ENCODE measurements at regions not wholly inside any gene's neighbourhood (a gene's known extent, or its start where the extent isn't known, plus 50 kb on each side); places are given as distances from the start of the nearest gene placed in this dataset.
"Not testable (repeated sequence)": the region's sequence is repeated elsewhere in the genome, so short reads cannot be mapped to it uniquely, and the experiment has no call there.

- no peak for DNase-seq (ENCODE audit: low read depth in 2 of 2)
Measured at GRCh38 chr11:25758145-25758661, 573.7 kb upstream of the ANO3 start.

- DNase-seq (ENCODE audit: low read depth in 2 of 2) = no peak
Measured at GRCh38 chr11:25766332-25767015, 565.5 kb upstream of the ANO3 start.

- DNase-seq (ENCODE audit: low read depth in 2 of 2) = no peak
Measured at GRCh38 chr11:25769287-25769686, 562.6 kb upstream of the ANO3 start.

- DNase-seq (ENCODE audit: low read depth in 2 of 2) = no peak
Measured at GRCh38 chr11:25771605-25772004, 560.3 kb upstream of the ANO3 start.

GRCh38 chr11:25775603-25776002 lies 556.3 kb upstream of the ANO3 start:
- no peak for DNase-seq (ENCODE audit: low read depth in 2 of 2)

GRCh38 chr11:25776238-25776637 lies 555.7 kb upstream of the ANO3 start:
- DNase-seq (ENCODE audit: low read depth in 2 of 2) = no peak

- no peak for DNase-seq (ENCODE audit: low read depth in 2 of 2)
Measured at GRCh38 chr11:25777343-25777742, 554.6 kb upstream of the ANO3 start.

GRCh38 chr11:25779033-25779432 lies 552.9 kb upstream of the ANO3 start:
- no peak for DNase-seq (ENCODE audit: low read depth in 2 of 2)

GRCh38 chr11:25787416-25787815 lies 544.5 kb upstream of the ANO3 start:
- DNase-seq (ENCODE audit: low read depth in 2 of 2) = no peak

GRCh38 chr11:25790396-25790795 lies 541.5 kb upstream of the ANO3 start:
- no peak for DNase-seq (ENCODE audit: low read depth in 2 of 2)

GRCh38 chr11:25793637-25794036 lies 538.3 kb upstream of the ANO3 start:
- no peak for DNase-seq (ENCODE audit: low read depth in 2 of 2)

GRCh38 chr11:25794804-25795203 lies 537.1 kb upstream of the ANO3 start:
- DNase-seq (ENCODE audit: low read depth in 2 of 2) = no peak

GRCh38 chr11:25816411-25816810 lies 515.5 kb upstream of the ANO3 start:
- no peak for DNase-seq (ENCODE audit: low read depth in 2 of 2)

- DNase-seq (ENCODE audit: low read depth in 2 of 2) = no peak
Measured at GRCh38 chr11:25824688-25825087, 507.2 kb upstream of the ANO3 start.

GRCh38 chr11:25831485-25831884 lies 500.4 kb upstream of the ANO3 start:
- not testable (repeated sequence) for DNase-seq (ENCODE audit: low read depth in 2 of 2)

- DNase-seq (ENCODE audit: low read depth in 2 of 2) = no peak
Measured at GRCh38 chr11:25838918-25839625, 492.9 kb upstream of the ANO3 start.

- no peak for DNase-seq (ENCODE audit: low read depth in 2 of 2)
Measured at GRCh38 chr11:25844811-25845210, 487.1 kb upstream of the ANO3 start.

GRCh38 chr11:25855916-25856315 lies 476.0 kb upstream of the ANO3 start:
- no peak for DNase-seq (ENCODE audit: low read depth in 2 of 2)

GRCh38 chr11:25859776-25860175 lies 472.2 kb upstream of the ANO3 start:
- no peak for DNase-seq (ENCODE audit: low read depth in 2 of 2)

- no peak for DNase-seq (ENCODE audit: low read depth in 2 of 2)
Measured at GRCh38 chr11:25860677-25861450, 471.1 kb upstream of the ANO3 start.

- DNase-seq (ENCODE audit: low read depth in 2 of 2) = no peak
Measured at GRCh38 chr11:25862159-25862558, 469.8 kb upstream of the ANO3 start.

GRCh38 chr11:25863986-25864385 lies 467.9 kb upstream of the ANO3 start:
- DNase-seq (ENCODE audit: low read depth in 2 of 2) = no peak
